ENCODE measurements at regions not wholly inside any gene's neighbourhood (a gene's known extent, or its start where the extent isn't known, plus 50 kb on each side); places are given as distances from the start of the nearest gene placed in this dataset.
A peak's percentile ranks its signal among the peaks of the same experiment; 100 is the strongest.
"Not testable (repeated sequence)": the region's sequence is repeated elsewhere in the genome, so short reads cannot be mapped to it uniquely, and the experiment has no call there.

DNA sequence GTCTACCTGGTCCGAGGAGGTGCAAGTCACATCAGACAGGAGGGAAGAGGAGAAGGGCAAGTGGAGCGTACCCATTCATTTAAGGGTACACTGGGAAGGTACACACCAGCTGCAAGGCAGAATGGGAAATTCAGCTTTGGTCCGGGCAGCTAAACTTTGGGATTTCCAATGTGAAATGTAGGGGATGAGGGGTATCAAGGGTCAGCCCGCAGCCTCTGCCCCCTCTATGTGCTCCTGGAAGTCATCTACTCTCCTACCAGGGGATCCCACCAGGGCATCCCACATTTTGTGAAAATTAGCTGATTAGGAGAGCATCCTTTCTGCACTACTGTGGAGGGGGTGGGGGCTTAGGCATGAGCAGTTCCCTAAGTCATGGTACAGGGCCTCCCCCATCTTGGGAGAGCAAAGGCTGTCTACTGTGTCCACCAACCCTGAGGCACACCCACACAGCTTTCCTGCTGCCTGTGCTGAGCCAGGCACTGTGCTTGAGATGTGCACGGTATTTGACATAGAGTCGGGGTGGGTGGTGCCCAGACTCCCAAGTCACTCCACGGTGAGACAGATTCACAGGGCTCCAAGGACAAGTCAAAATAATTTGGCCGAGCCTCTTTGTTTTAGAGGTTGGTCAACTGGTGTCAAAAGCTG is 189.1 kb upstream of the SULF2 start:
- Histone ChIP-seq H3K4me1 (peaks cover 44 to 95% (median 66%) of the 10 kb centered on the region in 10 experiments), H3K27me3 (no peaks in the 10 kb centered on the region), H3K36me3 (no peaks in the 10 kb centered on the region), H3K9me3 (replicated peaks in 1 of 11) (no peaks in the 10 kb centered on the region), H4K20me1 (no peaks in the 10 kb centered on the region), H3K4me3 (no peak overlapping the region), H3K9ac (peak overlapping the region in 5 of 11 experiments; percentile 18 to 51 (median 25); a peak in 4 of 22 replicates), H3K27ac (peak overlapping the region in 10 of 11 experiments; percentile 33 to 79 (median 70); a peak in 20 of 22 replicates), H3K4me2 (peak overlapping the region; percentile 19 to 82 (median 66))
- no peak for TF ChIP-seq Cebpa-rat (IDR thresholded peaks at IDR 0.05)

DNA sequence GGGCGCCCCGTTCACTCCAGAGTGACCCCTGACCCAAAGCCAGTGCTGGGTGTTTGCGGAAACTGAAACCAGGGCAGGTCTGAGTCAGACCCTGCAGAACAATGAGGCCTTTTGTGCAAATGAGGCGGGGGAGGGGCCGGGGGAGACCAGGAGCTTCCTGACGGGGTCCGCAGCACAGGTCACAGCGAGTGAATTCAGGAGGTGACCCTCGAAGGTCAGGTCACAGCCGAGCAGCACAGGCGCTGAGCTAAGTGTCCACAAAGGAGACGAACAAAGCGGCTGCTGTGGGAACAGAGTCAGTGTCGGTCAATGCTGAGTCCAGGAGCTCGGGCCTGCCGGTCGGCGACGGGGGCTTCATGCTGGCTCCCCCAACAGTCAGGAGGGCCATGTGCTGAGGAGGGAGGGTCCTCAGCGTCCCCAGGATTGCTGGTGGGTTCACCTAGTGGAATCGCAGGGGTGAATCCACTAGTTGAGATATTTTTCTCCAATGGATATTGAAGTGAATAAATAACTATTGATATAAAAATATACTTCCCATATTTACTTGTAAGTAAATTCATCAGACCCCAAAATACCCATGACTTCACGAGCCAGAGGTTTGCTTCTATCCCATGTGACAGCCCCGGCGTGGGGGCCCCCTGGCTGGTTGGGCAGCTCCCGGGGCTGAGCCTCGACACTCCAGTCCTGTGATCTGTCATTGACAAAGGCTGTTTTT is 188.4 kb upstream of the SULF2 start:
- H3K4me2 ChIP-seq, result peak overlapping the region in 6 of 11 experiments; percentile 19 to 82 (median 74); a peak in 12 of 22 replicates

DNA sequence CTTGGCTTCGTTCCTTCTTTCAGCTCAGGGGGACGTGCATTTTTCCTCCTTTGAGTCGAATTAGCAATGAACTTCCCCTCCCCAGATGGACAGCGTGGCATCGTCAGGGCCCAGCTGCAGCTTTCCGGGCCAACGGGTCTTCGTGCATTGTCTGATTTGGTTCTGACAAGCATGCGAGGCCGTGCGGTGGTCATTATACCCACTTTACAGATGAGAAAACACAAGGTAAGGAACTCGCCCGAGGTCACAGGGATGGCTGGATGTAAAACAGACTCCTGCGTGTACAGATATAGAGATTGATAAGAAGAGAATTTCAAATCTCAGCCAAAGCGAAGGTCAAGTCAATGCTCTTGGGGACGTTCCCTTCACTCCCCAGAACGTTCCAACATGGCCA is 187.6 kb upstream of the SULF2 start:
- Histone ChIP-seq H3K9me3 (replicated peaks in 1 of 11) (no peaks in the 10 kb centered on the region), H3K4me3 (no peak overlapping the region), H3K9ac (no peak overlapping the region), H4K20me1 (no peaks in the 10 kb centered on the region), H3K27me3 (no peaks in the 10 kb centered on the region), H3K27ac (peak overlapping the region in 2 of 11 experiments; percentile 77 to 79; a peak in 2 of 22 replicates), H3K4me1 (peaks cover 42 to 91% (median 64%) of the 10 kb centered on the region in 10 experiments), H3K4me2 (peak overlapping the region in 6 of 11 experiments; percentile 27 to 82 (median 70); a peak in 10 of 22 replicates), H3K36me3 (no peaks in the 10 kb centered on the region)
- no peak for TF ChIP-seq Cebpa-rat (IDR thresholded peaks at IDR 0.05)

More for the DNA sequence above, 188.4 kb upstream of the SULF2 start:
- H3K27ac ChIP-seq, result peak overlapping the region in 9 of 11 experiments; percentile 10 to 79 (median 71); a peak in 14 of 22 replicates
- H3K9me3 ChIP-seq (replicated peaks in 1 of 11), result no peaks in the 10 kb centered on the region
- H3K27me3 ChIP-seq, result no peaks in the 10 kb centered on the region
- H3K9ac ChIP-seq, result no peak overlapping the region; a peak in 1 of 22 replicates
- H4K20me1 ChIP-seq, result no peaks in the 10 kb centered on the region
- no peak for TF ChIP-seq Cebpa-rat (IDR thresholded peaks at IDR 0.05)
- H3K4me3 ChIP-seq, result no peak overlapping the region
- no peaks in the 10 kb centered on the region for H3K36me3 ChIP-seq
- H3K4me1 ChIP-seq, result peaks cover 44 to 93% (median 66%) of the 10 kb centered on the region in 10 experiments

GRCh38 chr20:47972297-47972915 is 187.1 kb upstream of the SULF2 start:
- H3K36me3 ChIP-seq; H3K27me3 ChIP-seq; H3K9ac ChIP-seq; H3K4me3 ChIP-seq; H4K20me1 ChIP-seq; H3K9me3 ChIP-seq (replicated peaks in 1 of 11): not testable (repeated sequence)
- peak overlapping the region in 3 of 11 experiments; percentile 0 to 77 (median 30); a peak in 3 of 22 replicates for H3K27ac ChIP-seq
- H3K4me1 ChIP-seq, result peaks cover 37 to 85% (median 60%) of the 10 kb centered on the region in 10 experiments
- peak overlapping the region in 6 of 11 experiments; percentile 27 to 82 (median 64); a peak in 12 of 22 replicates for H3K4me2 ChIP-seq

- Histone ChIP-seq H3K27ac (peak overlapping the region in 6 of 11 experiments; percentile 36 to 77 (median 42); a peak in 6 of 22 replicates), H3K4me1 (peaks cover 26 to 74% (median 52%) of the 10 kb centered on the region in 10 experiments), H3K9ac (peak overlapping the region in 2 of 11 experiments; percentile 5 to 42; a peak in 2 of 22 replicates), H3K4me2 (peak overlapping the region; percentile 41 to 82 (median 65)), H3K27me3 (no peaks in the 10 kb centered on the region), H3K36me3 (no peaks in the 10 kb centered on the region), H4K20me1 (no peaks in the 10 kb centered on the region), H3K4me3 (no peak overlapping the region), H3K9me3 (replicated peaks in 1 of 11) (no peaks in the 10 kb centered on the region)
- no peak for TF ChIP-seq Cebpa-rat (IDR thresholded peaks at IDR 0.05)
Measured at GRCh38 chr20:47971058-47971791, 185.9 kb upstream of the SULF2 start.

DNA sequence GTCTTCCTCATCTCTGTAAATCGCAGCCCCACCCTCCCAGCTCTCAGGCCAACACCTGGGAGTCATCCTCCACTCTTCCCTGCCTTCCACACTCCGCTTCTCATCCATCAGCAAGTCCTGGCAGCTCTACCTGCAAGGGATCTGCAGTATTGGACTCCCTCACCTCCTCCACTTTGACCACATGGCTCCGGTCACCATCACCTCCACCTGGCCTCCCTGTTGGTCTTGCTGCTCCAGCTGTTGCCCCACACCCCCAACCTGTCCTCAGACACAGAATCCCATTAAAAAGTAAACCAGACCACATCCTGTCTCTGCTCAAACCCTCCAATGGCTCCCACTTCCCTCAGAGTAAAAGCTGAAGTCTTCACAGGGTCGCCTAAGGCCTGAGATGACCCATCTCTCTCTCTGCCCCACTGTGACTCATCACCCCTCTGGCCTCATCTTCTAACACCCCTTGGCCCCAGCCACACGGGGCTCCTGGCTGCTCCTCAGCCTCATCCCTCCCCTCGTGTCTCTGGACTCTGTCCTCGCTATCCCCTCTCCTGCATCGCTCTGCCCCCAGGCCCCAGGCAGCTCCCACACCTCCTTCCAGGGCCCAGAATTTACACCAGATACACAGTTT is 185.1 kb upstream of the SULF2 start:
- Histone ChIP-seq H3K4me3 (no peak overlapping the region), H3K27ac (peak overlapping the region in 7 of 11 experiments; percentile 10 to 60 (median 40); a peak in 10 of 22 replicates), H4K20me1 (no peaks in the 10 kb centered on the region), H3K9ac (peak overlapping the region in 4 of 11 experiments; percentile 5 to 42 (median 34); a peak in 3 of 22 replicates), H3K27me3 (no peaks in the 10 kb centered on the region), H3K4me1 (peaks cover 18 to 65% (median 44%) of the 10 kb centered on the region in 10 experiments), H3K36me3 (no peaks in the 10 kb centered on the region), H3K4me2 (peak overlapping the region; percentile 41 to 82 (median 65)), H3K9me3 (replicated peaks in 1 of 11) (no peaks in the 10 kb centered on the region)
- TF ChIP-seq Cebpa-rat (IDR thresholded peaks at IDR 0.05), result no peak

- H4K20me1 ChIP-seq, result no peaks in the 10 kb centered on the region
- H3K4me1 ChIP-seq, result peaks cover 10 to 56% (median 34%) of the 10 kb centered on the region in 10 experiments; a peak in 19 of 20 replicates
- H3K9me3 ChIP-seq (replicated peaks in 1 of 11), result no peaks in the 10 kb centered on the region
- peak overlapping the region in 5 of 11 experiments; percentile 63 to 82 (median 65); a peak in 4 of 22 replicates for H3K4me2 ChIP-seq
- no peak overlapping the region for H3K27ac ChIP-seq
- no peak for TF ChIP-seq Cebpa-rat (IDR thresholded peaks at IDR 0.05)
- H3K4me3 ChIP-seq, result no peak overlapping the region
- H3K27me3 ChIP-seq, result no peaks in the 10 kb centered on the region
- H3K36me3 ChIP-seq, result no peaks in the 10 kb centered on the region
- H3K9ac ChIP-seq, result no peak overlapping the region
Measured at GRCh38 chr20:47969426-47969825, 184.1 kb upstream of the SULF2 start.

Data from BLaER1 treated with 17β-estradiol and CSF1 and Interleukin-3, amounts not matched to agents 10 nM and 100 nM (cell line).